HG03460 (cell line): ENCODE measurements at regions not wholly inside any gene's neighbourhood (a gene's known extent, or its start where the extent isn't known, plus 50 kb on each side); places are given as distances from the start of the nearest gene placed in this dataset.
"Not testable (repeated sequence)": the region's sequence is repeated elsewhere in the genome, so short reads cannot be mapped to it uniquely, and the experiment has no call there.

Source experiments
- ATAC-seq: cut with Tn5 transposase; IDR thresholded peaks from one replicate; pipeline ENCODE4 v1.9.1; 2021; ENCODE audit not compliant: unreplicated experiment

GRCh38 chr15:77881950-77882349 is 195.6 kb downstream of the TBC1D2B start:
- ATAC-seq: no peak

DNA sequence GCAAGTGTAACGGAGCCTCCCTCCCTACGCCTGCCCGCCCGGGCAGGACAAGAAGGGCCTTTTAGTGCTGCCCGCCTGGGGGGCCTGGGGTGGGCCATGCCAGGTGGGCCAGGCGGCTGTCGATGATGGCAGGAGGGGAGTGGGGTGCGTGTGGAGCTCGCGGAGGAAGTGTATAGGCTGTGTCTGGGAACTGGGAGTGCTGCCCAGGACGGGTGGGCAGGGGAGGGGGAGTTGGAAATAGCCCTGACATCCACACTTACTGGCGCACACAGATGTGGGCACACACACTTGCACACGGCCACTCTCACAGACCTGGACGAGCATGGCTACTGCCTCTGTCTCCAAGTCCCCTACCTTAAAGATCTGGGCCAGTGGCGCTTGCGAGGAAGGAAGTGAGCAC is 196.0 kb downstream of the TBC1D2B start:
- not testable (repeated sequence) for ATAC-seq

DNA sequence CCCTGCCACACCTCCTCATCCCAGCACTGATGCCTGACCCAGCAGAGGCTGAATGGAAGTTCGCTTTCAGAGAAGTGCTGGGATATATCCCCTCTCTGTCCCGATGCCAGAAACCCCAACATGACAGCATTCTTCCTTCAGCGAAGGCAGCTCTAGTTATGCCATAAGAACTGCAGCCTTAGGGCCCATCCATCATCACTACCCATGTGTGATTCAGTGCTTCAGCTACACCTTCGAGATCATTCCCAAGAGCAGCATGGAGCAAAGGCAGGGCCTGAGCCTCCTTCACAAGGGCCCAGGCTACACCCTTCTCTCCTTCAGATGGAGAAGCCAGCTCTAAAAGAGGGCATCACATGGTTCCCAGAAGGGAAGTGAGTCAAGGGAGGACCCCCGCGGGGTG is 198.0 kb downstream of the TBC1D2B start:
- ATAC-seq: not testable (repeated sequence)

- ATAC-seq: no peak
Observed at GRCh38 chr15:77877869-77878577, 199.5 kb downstream of the TBC1D2B start.

DNA sequence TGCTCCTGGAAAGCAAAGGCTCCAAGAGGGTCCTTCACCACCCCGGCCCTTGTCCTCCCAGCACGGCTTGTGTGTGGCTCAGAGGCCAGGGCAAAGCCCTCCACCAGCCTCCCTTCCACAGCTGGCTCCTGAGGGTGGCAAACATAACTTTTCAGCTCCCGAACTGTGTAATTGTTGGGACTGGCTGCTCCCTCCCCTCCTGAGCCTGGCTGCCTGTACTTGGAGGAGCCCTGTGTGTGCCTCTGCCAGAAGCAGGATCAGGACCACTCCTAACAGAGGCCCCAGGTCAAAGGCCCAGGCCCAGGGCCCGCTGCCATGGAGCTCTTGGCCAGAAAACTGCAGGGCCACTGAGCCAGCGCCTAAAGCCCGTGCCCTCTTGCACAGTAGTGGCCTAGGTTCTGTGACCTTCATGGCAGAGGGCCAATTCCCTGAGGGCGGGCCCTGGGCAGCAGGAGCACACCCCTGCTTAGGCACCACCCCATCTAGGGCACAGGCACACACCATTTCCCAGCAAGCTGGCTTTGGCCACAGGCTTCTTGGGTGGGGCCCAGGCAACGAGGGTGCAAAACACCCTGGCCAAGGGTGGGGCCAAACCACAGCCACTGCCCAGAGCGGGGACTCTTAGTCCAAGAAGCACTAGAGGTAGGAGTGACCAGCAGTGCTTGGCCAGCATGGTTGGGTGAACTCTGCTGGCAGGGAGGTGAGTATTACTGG is 201.2 kb downstream of the TBC1D2B start:
- not testable (repeated sequence) for ATAC-seq

DNA sequence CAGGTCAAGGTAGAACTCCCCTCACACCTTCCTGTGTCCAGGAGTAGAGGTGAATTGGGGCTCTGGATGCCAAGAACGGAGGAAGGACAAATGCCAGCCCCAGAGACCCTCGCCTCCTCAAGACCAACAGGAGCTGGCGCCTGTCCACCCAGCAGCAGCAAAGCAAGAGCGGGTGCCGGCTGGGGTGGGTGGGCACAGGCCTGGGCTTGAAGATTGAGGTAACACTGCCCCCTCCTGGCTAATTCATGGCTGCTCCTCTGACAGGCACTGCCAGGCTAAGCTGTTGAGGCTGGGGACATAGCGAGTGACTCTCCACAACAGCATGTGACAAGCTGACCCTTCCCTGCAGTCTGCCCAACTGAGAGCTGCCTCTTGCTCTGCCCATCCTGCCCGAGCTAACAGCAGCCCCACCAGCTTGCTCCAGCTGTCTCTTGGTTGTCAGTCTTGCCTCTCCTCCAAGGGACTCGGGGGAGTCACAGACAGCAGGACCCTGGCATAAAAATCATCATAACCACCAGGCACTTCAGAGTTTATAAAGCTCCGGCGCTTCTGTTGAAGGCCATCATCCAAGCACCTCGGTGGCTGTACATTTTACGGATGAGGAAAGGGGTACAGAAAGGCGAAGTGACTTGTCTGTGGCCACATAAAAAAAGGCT is 202.3 kb downstream of the TBC1D2B start:
- ATAC-seq: not testable (repeated sequence)

DNA sequence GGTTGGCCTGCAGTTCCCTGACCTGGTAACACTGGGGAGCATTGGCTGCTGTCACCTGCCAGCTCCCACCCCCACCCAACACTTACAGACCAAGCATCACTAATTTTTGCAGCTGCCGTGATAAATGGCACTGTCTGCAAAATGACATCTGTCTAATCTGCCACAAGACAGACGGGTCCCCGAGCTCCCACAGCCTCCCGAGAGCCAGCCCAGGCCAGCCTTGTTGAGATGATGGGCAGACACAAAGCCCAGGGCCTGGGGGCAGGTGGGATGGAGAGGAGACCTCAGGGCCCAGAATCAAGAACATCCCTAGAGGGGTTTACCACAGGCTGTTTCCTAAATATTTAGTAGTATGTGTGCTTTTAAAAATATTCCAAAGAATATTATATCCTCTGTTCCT is 203.4 kb downstream of the TBC1D2B start:
- ATAC-seq: no peak

- not testable (repeated sequence) for ATAC-seq
Observed at GRCh38 chr15:77872521-77873425, 204.7 kb downstream of the TBC1D2B start.

DNA sequence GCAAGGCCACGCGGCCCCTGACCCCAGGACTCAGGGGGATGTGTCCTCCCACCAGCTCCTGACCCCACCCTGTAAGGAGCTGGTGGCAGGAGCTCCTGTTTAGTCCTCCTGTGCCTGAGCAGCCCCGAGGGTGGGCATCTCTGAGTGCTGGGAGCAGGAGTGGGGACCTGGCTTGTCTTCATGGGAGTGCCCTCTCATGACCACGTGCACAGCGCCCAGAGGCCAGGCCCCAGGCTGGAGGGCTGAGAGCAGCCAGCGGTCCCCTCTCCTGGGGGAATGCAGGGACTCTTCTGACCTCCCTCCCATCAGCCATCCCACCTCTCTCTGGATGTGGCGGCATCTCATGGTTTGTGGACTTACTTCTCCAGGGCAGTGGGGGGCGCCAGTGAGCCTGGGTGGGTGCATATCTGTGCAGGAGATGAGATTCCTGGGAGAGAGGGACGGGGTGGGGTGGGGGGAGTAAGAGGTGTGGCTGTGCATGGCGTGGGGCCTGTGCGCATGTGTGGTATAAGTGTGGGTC is 205.6 kb downstream of the TBC1D2B start:
- no peak for ATAC-seq

- ATAC-seq: no peak
Observed at GRCh38 chr15:77870195-77871065, 207.1 kb downstream of the TBC1D2B start.

GRCh38 chr15:77869021-77869895 is 208.3 kb downstream of the TBC1D2B start:
- ATAC-seq: no peak

GRCh38 chr15:77868048-77868629 is 209.4 kb downstream of the TBC1D2B start:
- not testable (repeated sequence) for ATAC-seq

DNA sequence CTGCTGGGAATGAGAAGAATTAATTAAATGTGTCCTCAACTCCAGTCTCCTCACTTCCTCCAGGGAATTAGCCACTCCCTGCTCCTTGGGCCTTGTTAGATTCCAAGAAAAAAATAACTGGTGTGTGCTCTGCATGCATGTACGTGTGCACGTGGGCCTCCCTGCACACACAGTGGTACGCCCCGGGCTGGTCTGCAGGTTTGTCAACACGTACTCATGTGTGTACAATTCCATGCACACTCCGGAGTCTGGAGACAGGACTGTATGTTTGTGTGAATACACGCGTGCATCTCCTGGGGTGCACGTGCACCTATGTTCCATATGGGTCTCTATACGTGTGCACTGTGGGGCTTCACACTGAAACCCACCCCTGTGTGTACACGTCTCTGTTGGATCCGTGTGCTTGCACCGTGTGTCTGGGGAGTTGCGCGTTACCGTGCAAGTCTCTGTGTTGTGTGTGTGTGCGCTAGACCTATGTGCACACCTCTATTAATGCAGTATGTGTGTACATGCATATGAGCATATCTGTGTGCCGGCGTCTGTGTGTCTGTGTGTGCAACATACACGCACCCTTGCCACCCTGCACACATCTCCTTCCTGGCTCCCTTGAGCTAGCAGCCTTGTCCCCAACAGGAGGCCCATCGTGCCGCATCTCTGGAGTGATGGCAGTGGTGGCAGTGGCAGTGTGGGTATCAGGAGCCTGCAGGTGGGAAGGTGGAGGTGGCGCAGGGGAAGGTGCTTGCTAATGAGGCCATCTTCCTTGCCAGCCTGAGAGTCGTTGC is 210.1 kb downstream of the TBC1D2B start:
- no peak for ATAC-seq

GRCh38 chr15:77866596-77867125 is 210.8 kb downstream of the TBC1D2B start:
- ATAC-seq: no peak

DNA sequence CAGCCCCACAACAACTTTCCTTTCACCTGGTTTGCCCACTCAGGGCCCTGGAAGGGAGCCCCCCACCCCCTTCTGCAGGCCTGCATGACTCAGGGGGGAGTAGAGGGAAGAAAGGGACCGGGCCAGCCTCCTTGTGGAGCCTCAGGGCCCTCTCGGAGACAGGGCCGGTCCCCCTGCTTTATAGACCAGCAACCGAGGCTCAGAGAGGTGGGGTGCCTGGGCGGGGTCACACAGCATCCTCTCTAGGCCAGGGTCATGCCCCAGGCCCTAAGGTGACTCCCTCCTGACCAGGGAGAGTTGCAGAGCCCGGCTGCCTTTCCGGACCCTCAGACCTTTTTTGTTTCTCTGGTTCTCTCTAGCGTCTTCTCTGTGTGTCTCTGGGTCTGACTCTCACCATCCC is 211.3 kb downstream of the TBC1D2B start:
- ATAC-seq: no peak

DNA sequence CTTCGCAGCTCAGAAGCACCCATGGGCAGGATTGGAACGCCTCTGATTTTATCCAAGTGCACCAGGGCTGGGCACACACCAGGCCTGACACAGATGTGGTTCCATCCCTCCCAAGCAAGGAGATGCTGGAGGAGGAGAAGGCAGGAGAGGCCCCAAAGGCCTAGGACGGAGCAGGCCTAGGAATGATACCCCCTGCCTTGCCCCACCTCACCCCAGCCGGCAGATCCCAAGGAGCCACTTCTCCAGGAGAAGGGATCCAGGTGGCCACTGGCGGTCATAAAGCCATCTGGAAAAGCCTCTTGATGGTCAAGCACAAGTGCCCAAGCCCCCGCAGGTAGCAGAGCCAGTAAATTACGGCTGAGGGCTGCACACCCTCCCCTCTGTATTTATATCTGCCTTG is 211.8 kb downstream of the TBC1D2B start:
- ATAC-seq: no peak

DNA sequence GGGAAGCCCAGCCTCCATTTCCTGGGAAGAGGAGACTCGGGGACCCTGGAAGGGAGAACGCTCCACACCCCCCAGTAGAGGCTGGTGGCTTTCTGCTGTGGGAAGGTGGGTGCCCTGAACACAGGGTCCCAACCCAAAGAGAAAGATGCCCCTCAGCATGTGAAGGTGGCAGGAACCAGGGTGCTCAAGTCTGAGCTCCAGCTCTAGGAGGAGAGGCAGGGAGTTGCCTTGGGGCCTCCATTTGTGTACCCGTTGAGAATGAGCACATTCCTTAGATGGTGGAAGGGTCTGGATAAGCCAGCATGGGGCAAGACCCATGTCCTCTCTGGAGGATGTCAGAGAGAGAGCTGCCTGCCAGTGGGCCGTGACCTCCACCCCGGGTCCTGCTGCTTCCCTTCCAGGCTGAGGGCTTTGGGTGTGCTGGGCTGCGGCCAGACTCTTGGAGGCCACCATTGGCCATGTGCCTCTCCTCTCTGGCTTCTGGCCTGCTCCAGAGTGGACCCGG is 212.4 kb downstream of the TBC1D2B start:
- ATAC-seq: no peak
